ENCODE measurements at regions not wholly inside any gene's neighbourhood (a gene's known extent, or its start where the extent isn't known, plus 50 kb on each side); places are given as distances from the start of the nearest gene placed in this dataset.
A peak's percentile ranks its signal among the peaks of the same experiment; 100 is the strongest.
"Not testable (repeated sequence)": the region's sequence is repeated elsewhere in the genome, so short reads cannot be mapped to it uniquely, and the experiment has no call there.

- in situ Hi-C loops (cut with HindIII; ENCODE audit: low pct_unique_long_range_greater_than_20kb, low sequenced_read_pairs); DNase-seq (ENCODE audit: low read depth, low spot score); CTCF ChIA-PET; POLR2A ChIA-PET; H3K27ac ChIP-seq (ENCODE audit: low read length); intact Hi-C loops (cut with micrococcal nuclease; ENCODE audit: unreplicated experiment); H3K4me1 ChIP-seq (ENCODE audit: control insufficient read depth, insufficient read depth, low read length); H3K36me3 ChIP-seq (ENCODE audit: control insufficient read depth, insufficient read depth, low read length); H3K9me3 ChIP-seq (ENCODE audit: control insufficient read depth, insufficient read depth, low read depth, low read length); ATAC-seq; H3K27me3 ChIP-seq (ENCODE audit: control insufficient read depth, insufficient read depth, low read length); H3K4me3 ChIP-seq (ENCODE audit: low read depth in 2 of 2, low read length in 2 of 2); BruUV-seq (replicated peaks): not testable (repeated sequence)
Measured at GRCh38 chr10:47683826-47684475, 79.4 kb downstream of the SYT15B start.

GRCh38 chr10:47681638-47681990 is 81.8 kb downstream of the SYT15B start:
- H3K4me3 ChIP-seq (ENCODE audit: low read depth in 2 of 2, low read length in 2 of 2); H3K27ac ChIP-seq (ENCODE audit: low read length); CTCF ChIA-PET; H3K9me3 ChIP-seq (ENCODE audit: control insufficient read depth, insufficient read depth, low read depth, low read length); BruUV-seq (replicated peaks); H3K36me3 ChIP-seq (ENCODE audit: control insufficient read depth, insufficient read depth, low read length); H3K27me3 ChIP-seq (ENCODE audit: control insufficient read depth, insufficient read depth, low read length); intact Hi-C loops (cut with micrococcal nuclease; ENCODE audit: unreplicated experiment); POLR2A ChIA-PET; DNase-seq (ENCODE audit: low read depth, low spot score); in situ Hi-C loops (cut with HindIII; ENCODE audit: low pct_unique_long_range_greater_than_20kb, low sequenced_read_pairs); ATAC-seq; H3K4me1 ChIP-seq (ENCODE audit: control insufficient read depth, insufficient read depth, low read length): not testable (repeated sequence)

- H3K27me3 ChIP-seq (ENCODE audit: control insufficient read depth, insufficient read depth, low read length); H3K9me3 ChIP-seq (ENCODE audit: control insufficient read depth, insufficient read depth, low read depth, low read length); H3K4me1 ChIP-seq (ENCODE audit: control insufficient read depth, insufficient read depth, low read length); BruUV-seq (replicated peaks); CTCF ChIA-PET; in situ Hi-C loops (cut with HindIII; ENCODE audit: low pct_unique_long_range_greater_than_20kb, low sequenced_read_pairs); H3K4me3 ChIP-seq (ENCODE audit: low read depth in 2 of 2, low read length in 2 of 2); DNase-seq (ENCODE audit: low read depth, low spot score); H3K27ac ChIP-seq (ENCODE audit: low read length); intact Hi-C loops (cut with micrococcal nuclease; ENCODE audit: unreplicated experiment); POLR2A ChIA-PET; H3K36me3 ChIP-seq (ENCODE audit: control insufficient read depth, insufficient read depth, low read length): not testable (repeated sequence)
- ATAC-seq: peak; percentile 63
Measured at GRCh38 chr10:47680848-47681637, 82.3 kb downstream of the SYT15B start.

GRCh38 chr10:47676102-47676501 is 87.3 kb downstream of the SYT15B start:
- H3K4me1 ChIP-seq (ENCODE audit: control insufficient read depth, insufficient read depth, low read length); BruUV-seq (replicated peaks); in situ Hi-C loops (cut with HindIII; ENCODE audit: low pct_unique_long_range_greater_than_20kb, low sequenced_read_pairs); ATAC-seq; H3K27ac ChIP-seq (ENCODE audit: low read length); H3K27me3 ChIP-seq (ENCODE audit: control insufficient read depth, insufficient read depth, low read length); H3K36me3 ChIP-seq (ENCODE audit: control insufficient read depth, insufficient read depth, low read length); intact Hi-C loops (cut with micrococcal nuclease; ENCODE audit: unreplicated experiment); H3K4me3 ChIP-seq (ENCODE audit: low read depth in 2 of 2, low read length in 2 of 2); H3K9me3 ChIP-seq (ENCODE audit: control insufficient read depth, insufficient read depth, low read depth, low read length); CTCF ChIA-PET; DNase-seq (ENCODE audit: low read depth, low spot score); POLR2A ChIA-PET: not testable (repeated sequence)

GRCh38 chr10:47675577-47675976 is 87.8 kb downstream of the SYT15B start:
- in situ Hi-C loops (cut with HindIII; ENCODE audit: low pct_unique_long_range_greater_than_20kb, low sequenced_read_pairs); ATAC-seq: not testable (repeated sequence)

DNA sequence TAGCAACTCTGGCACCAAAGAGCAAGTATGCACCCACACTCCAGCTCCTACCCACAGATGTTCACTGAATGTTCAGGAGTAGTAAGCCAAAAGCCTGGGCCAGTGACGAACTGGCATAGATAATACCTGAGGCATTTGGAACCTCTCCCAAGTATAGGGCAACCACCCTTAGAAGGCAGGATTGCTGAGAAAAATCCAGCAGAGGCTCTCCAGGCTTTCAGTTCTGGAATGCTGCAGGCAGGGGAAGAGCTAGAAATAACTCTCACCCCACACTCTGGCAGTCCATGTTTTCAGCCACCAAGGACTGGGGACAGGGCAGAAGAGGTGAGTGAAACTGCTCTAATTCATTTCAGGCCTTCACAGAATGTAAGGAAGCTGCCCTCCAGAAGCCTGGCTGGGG is 90.3 kb downstream of the SYT15B start:
- POLR2A ChIA-PET; H3K9me3 ChIP-seq (ENCODE audit: control insufficient read depth, insufficient read depth, low read depth, low read length); H3K27ac ChIP-seq (ENCODE audit: low read length); in situ Hi-C loops (cut with HindIII; ENCODE audit: low pct_unique_long_range_greater_than_20kb, low sequenced_read_pairs); H3K4me1 ChIP-seq (ENCODE audit: control insufficient read depth, insufficient read depth, low read length); H3K4me3 ChIP-seq (ENCODE audit: low read depth in 2 of 2, low read length in 2 of 2); BruUV-seq (replicated peaks); intact Hi-C loops (cut with micrococcal nuclease; ENCODE audit: unreplicated experiment); H3K27me3 ChIP-seq (ENCODE audit: control insufficient read depth, insufficient read depth, low read length); CTCF ChIA-PET; DNase-seq (ENCODE audit: low read depth, low spot score); H3K36me3 ChIP-seq (ENCODE audit: control insufficient read depth, insufficient read depth, low read length): not testable (repeated sequence)
- ATAC-seq: peak; percentile 53; the same call in 1 of the 2 replicates

More at GRCh38 chr10:47675577-47675976, 87.8 kb downstream of the SYT15B start:
- H3K4me3 ChIP-seq (ENCODE audit: low read depth in 2 of 2, low read length in 2 of 2); H3K27ac ChIP-seq (ENCODE audit: low read length); POLR2A ChIA-PET; CTCF ChIA-PET; H3K9me3 ChIP-seq (ENCODE audit: control insufficient read depth, insufficient read depth, low read depth, low read length); H3K27me3 ChIP-seq (ENCODE audit: control insufficient read depth, insufficient read depth, low read length); H3K36me3 ChIP-seq (ENCODE audit: control insufficient read depth, insufficient read depth, low read length); intact Hi-C loops (cut with micrococcal nuclease; ENCODE audit: unreplicated experiment); DNase-seq (ENCODE audit: low read depth, low spot score); BruUV-seq (replicated peaks); H3K4me1 ChIP-seq (ENCODE audit: control insufficient read depth, insufficient read depth, low read length): not testable (repeated sequence)

GRCh38 chr10:47670857-47671256 is 92.5 kb downstream of the SYT15B start:
- BruUV-seq (replicated peaks); H3K27ac ChIP-seq (ENCODE audit: low read length); H3K4me3 ChIP-seq (ENCODE audit: low read depth in 2 of 2, low read length in 2 of 2); H3K4me1 ChIP-seq (ENCODE audit: control insufficient read depth, insufficient read depth, low read length); CTCF ChIA-PET; POLR2A ChIA-PET; DNase-seq (ENCODE audit: low read depth, low spot score); H3K9me3 ChIP-seq (ENCODE audit: control insufficient read depth, insufficient read depth, low read depth, low read length); H3K27me3 ChIP-seq (ENCODE audit: control insufficient read depth, insufficient read depth, low read length); ATAC-seq; intact Hi-C loops (cut with micrococcal nuclease; ENCODE audit: unreplicated experiment); in situ Hi-C loops (cut with HindIII; ENCODE audit: low pct_unique_long_range_greater_than_20kb, low sequenced_read_pairs); H3K36me3 ChIP-seq (ENCODE audit: control insufficient read depth, insufficient read depth, low read length): not testable (repeated sequence)
